ENCODE measurements at regions not wholly inside any gene's neighbourhood (a gene's known extent, or its start where the extent isn't known, plus 50 kb on each side); places are given as distances from the start of the nearest gene placed in this dataset.

- TF ChIP-seq EZH2 (IDR thresholded peaks at IDR 0.05): no peak
- TF ChIP-seq, protein P1, sequence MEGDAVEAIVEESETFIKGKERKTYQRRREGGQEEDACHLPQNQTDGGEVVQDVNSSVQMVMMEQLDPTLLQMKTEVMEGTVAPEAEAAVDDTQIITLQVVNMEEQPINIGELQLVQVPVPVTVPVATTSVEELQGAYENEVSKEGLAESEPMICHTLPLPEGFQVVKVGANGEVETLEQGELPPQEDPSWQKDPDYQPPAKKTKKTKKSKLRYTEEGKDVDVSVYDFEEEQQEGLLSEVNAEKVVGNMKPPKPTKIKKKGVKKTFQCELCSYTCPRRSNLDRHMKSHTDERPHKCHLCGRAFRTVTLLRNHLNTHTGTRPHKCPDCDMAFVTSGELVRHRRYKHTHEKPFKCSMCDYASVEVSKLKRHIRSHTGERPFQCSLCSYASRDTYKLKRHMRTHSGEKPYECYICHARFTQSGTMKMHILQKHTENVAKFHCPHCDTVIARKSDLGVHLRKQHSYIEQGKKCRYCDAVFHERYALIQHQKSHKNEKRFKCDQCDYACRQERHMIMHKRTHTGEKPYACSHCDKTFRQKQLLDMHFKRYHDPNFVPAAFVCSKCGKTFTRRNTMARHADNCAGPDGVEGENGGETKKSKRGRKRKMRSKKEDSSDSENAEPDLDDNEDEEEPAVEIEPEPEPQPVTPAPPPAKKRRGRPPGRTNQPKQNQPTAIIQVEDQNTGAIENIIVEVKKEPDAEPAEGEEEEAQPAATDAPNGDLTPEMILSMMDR (IDR thresholded peaks at IDR 0.05): no peak
These were observed 193.3 kb upstream of the CCN2 start for GRCh38 chr6:132144456-132144855.

All from neural progenitor cell (in vitro differentiated cells).